B cell (primary cell): ENCODE measurements at regions not wholly inside any gene's neighbourhood (a gene's known extent, or its start where the extent isn't known, plus 50 kb on each side); places are given as distances from the start of the nearest gene placed in this dataset.

Experiments used
- ATAC-seq: fragments of 200-7000 bp; cut with Tn5 transposase; one replicate; pipeline ENCODE4 v1.10.0; 2021; ENCODE audit warnings: low read depth, mild to moderate bottlenecking, moderate number of reproducible peaks, moderate library complexity
- CTCF ChIA-PET: fragments of 350-600 bp; sonication (Branson Sonifier 250); formaldehyde crosslinking; loops from one replicate; lab custom pipeline; 2021; ENCODE audit warnings: antibody characterized with exemption, inconsistent platforms; lab: Charles Lee
- POLR2A ChIA-PET: fragments of 350-600 bp; sonication (Branson Sonifier 250); formaldehyde crosslinking; loops from one replicate; lab custom pipeline; 2021; ENCODE audit warnings: antibody characterized with exemption; lab: Charles Lee
- DNase-seq: peaks from one replicate; pipeline ENCODE4 v3.0.0; 2013
- H2AFZ ChIP-seq: 2 replicates; pipeline ENCODE4 v1.6.1; 2012; ENCODE audit warnings: mild to moderate bottlenecking, low read depth, low read length; ENCODE audit not compliant: insufficient read depth, poor library complexity, severe bottlenecking
- H3K27ac ChIP-seq, 2 donors: 1 replicate in 1 of 2; 2 replicates in 1 of 2; pipeline ENCODE4 v1.5.1; 2012 to 2013; ENCODE audit warnings: low read length in 2 of 2, mild to moderate bottlenecking in 2 of 2, moderate library complexity in 1 of 2
- H3K27me3 ChIP-seq, 4 experiments: fragments of 200-600 bp in 1 of 4; sonication (generic) in 1 of 4; replicated peaks in 1 of 4; 1 replicate in 2 of 4; 2 replicates in 2 of 4; pipeline versions ENCODE4 v1.6.1 to v1.7.0; 2013 to 2016; ENCODE audit warnings: low read length in 3 of 4, mild to moderate bottlenecking in 2 of 4, mixed read lengths in 1 of 4, moderate library complexity in 1 of 4; ENCODE audit not compliant: insufficient read depth in 4 of 4, control insufficient read depth in 3 of 4; ENCODE audit errors: control extremely low read depth in 1 of 4
- H3K36me3 ChIP-seq, 2 experiments: replicated peaks in 1 of 2; 1 replicate in 1 of 2; 2 replicates in 1 of 2; pipeline versions ENCODE4 v1.6.1 to v1.7.1; 2013; ENCODE audit warnings: low read length in 1 of 2; ENCODE audit not compliant: insufficient read depth in 2 of 2, control insufficient read depth in 1 of 2; ENCODE audit errors: control extremely low read depth in 1 of 2, extremely low read depth in 1 of 2
- H3K4me1 ChIP-seq, 2 donors: fragments of 200-600 bp in 1 of 2; sonication (generic) in 1 of 2; 1 replicate in 1 of 2; 2 replicates in 1 of 2; pipeline versions ENCODE4 v1.5.1 to v1.6.1; 2013 to 2017; ENCODE audit warnings: low read length in 2 of 2; ENCODE audit not compliant: control insufficient read depth in 2 of 2, insufficient read depth in 2 of 2
- H3K4me2 ChIP-seq: replicated peaks from 2 replicates; pipeline ENCODE3; 2012; ENCODE audit warnings: mild to moderate bottlenecking, low read depth, low read length; ENCODE audit not compliant: poor library complexity, severe bottlenecking
- H3K4me3 ChIP-seq, 5 experiments: fragments of 200-600 bp in 1 of 5; sonication (generic) in 1 of 5; 1 replicate in 3 of 5; 2 replicates in 2 of 5; pipeline versions ENCODE4 v1.5.1 to v1.7.0; 2011 to 2016; ENCODE audit warnings: low read length in 4 of 5, mild to moderate bottlenecking in 4 of 5, low read depth in 2 of 5, control low read depth in 1 of 5, moderate library complexity in 1 of 5; ENCODE audit not compliant: insufficient read depth in 1 of 5; ENCODE audit errors: control extremely low read depth in 1 of 5, extremely low read depth in 1 of 5
- H3K79me2 ChIP-seq: fragments of 200-600 bp; sonication (generic); one replicate; pipeline ENCODE4 v1.6.0; 2016; ENCODE audit warnings: low read length; ENCODE audit not compliant: control insufficient read depth, insufficient read depth
- H3K9ac ChIP-seq: fragments of 200-600 bp; sonication (generic); 2 replicates; pipeline ENCODE4 v1.6.1; 2017; ENCODE audit warnings: mild to moderate bottlenecking, low read length, moderate library complexity
- H3K9me3 ChIP-seq, 3 donors: one replicate each; pipeline versions ENCODE4 v1.6.1 to v1.7.1; 2013; ENCODE audit warnings: low read length in 2 of 3; ENCODE audit not compliant: control insufficient read depth in 2 of 3, insufficient read depth in 1 of 3; ENCODE audit errors: control extremely low read depth in 1 of 3
- H4K20me1 ChIP-seq: 2 replicates; pipeline ENCODE4 v1.6.0; 2012; ENCODE audit warnings: mild to moderate bottlenecking, low read length; ENCODE audit not compliant: insufficient read depth, control insufficient read depth, poor library complexity, severe bottlenecking
- H3K27ac Mint-ChIP-seq: one replicate; pipeline ENCODE4 v1.8.0; 2021; ENCODE audit warnings: mixed read lengths
- H3K27me3 Mint-ChIP-seq: one replicate; pipeline ENCODE4 v1.8.0; 2021; ENCODE audit warnings: mixed read lengths
- H3K4me1 Mint-ChIP-seq: one replicate; pipeline ENCODE4 v1.8.0; 2021; ENCODE audit warnings: mixed read lengths
- H3K4me3 Mint-ChIP-seq: one replicate; pipeline ENCODE4 v1.8.0; 2021; ENCODE audit warnings: mixed read lengths
- H3K9me3 Mint-ChIP-seq: one replicate; pipeline ENCODE4 v1.8.0; 2022; ENCODE audit warnings: mixed read lengths; ENCODE audit not compliant: insufficient read depth
- EZH2 ChIP-seq: IDR thresholded peaks from 2 replicates; pipeline ENCODE4 v1.6.1; 2012; ENCODE audit warnings: borderline replicate concordance, low read depth, mild to moderate bottlenecking, moderate library complexity, low read length; ENCODE audit not compliant: insufficient read depth, poor library complexity, severe bottlenecking
- WGBS: methylation state at CpG from one replicate; pipeline ENCODE4 v1.1.5; 2013; ENCODE audit warnings: missing lambda C conversion rate; ENCODE audit not compliant: insufficient coverage; 5-methylcytosine and 5-hydroxymethylcytosine counted together
- intact Hi-C: fragments of 100-400 bp; cut with micrococcal nuclease; formaldehyde crosslinking; loops from one replicate; pipeline ENCODE4 v1.10.0; 2022
- TF ChIP-seq, protein P1 (sequence below): fragments of 200-600 bp; IDR thresholded peaks from one replicate; pipeline ENCODE4 v1.8.0; 2022; ENCODE audit warnings: antibody characterized with exemption, mild to moderate bottlenecking

DNA sequence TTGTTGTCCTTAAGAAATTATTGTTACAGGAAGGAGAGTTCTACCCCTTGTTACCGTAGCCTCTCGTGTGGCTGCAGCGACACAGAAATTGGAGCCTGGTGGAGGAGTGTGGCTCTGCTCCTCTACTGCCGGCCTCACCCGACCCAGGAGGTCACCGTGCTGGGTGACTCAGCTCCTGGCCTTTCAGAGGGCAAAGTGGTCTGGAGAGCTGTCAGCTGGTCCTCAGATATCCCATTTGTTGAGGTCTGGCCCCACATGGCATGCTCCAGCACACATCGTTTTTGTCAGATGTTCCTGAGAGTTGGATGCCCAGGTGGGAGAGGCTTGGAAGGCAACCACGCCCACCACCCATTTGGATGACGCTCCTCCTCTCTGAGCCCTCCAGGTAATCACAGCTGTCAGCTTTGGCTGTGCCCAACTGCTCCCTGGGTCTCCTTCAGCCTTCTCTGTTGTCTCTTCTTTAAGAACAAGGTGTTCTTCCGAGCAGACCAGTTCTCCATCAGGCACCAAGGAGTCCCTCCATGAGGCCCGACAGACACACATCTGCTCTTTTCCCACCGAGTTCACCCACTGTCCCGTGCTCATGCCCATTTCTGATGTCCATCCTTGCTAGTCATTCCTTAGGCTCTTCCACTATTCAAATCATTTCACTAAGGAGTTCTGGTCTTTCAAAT lies 80.3 kb downstream of the RAMP3 start:
- H3K4me3 ChIP-seq: no peak overlapping the region
- no peak overlapping the region for H3K9ac ChIP-seq
- Mint-ChIP-seq H3K4me3 (no peak overlapping the region), H3K9me3 (no peaks in the 10 kb centered on the region), H3K27me3 (peaks cover 52% of the 10 kb centered on the region), H3K27ac (no peak overlapping the region), H3K4me1 (no peaks in the 10 kb centered on the region)
- ATAC-seq: no peak
- TF ChIP-seq, protein P1, sequence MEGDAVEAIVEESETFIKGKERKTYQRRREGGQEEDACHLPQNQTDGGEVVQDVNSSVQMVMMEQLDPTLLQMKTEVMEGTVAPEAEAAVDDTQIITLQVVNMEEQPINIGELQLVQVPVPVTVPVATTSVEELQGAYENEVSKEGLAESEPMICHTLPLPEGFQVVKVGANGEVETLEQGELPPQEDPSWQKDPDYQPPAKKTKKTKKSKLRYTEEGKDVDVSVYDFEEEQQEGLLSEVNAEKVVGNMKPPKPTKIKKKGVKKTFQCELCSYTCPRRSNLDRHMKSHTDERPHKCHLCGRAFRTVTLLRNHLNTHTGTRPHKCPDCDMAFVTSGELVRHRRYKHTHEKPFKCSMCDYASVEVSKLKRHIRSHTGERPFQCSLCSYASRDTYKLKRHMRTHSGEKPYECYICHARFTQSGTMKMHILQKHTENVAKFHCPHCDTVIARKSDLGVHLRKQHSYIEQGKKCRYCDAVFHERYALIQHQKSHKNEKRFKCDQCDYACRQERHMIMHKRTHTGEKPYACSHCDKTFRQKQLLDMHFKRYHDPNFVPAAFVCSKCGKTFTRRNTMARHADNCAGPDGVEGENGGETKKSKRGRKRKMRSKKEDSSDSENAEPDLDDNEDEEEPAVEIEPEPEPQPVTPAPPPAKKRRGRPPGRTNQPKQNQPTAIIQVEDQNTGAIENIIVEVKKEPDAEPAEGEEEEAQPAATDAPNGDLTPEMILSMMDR: no peak
- TF ChIP-seq EZH2: no peak
- no peaks in the 10 kb centered on the region for H3K9me3 ChIP-seq
- intact Hi-C loops: no loop called here
- ChIA-PET CTCF (interaction anchor here (1.7 kb wide), 1 partner anchor 9 kb away, joined by 4 read pairs; no protein-coding TSS in a partner anchor), POLR2A (no interaction called here)
- 77% methylated on average over 13 of the region's 13 CpGs for WGBS
- H3K4me1 ChIP-seq: no peaks in the 10 kb centered on the region
- no peak for DNase-seq
- H4K20me1 ChIP-seq: no peaks in the 10 kb centered on the region
- H3K36me3 ChIP-seq: no peaks in the 10 kb centered on the region
- H3K27me3 ChIP-seq: peaks cover 0 to 12% (median 5%) of the 10 kb centered on the region in 4 experiments
- H3K27ac ChIP-seq: no peak overlapping the region
- no peak overlapping the region for H2AFZ ChIP-seq
- H3K4me2 ChIP-seq: no peak overlapping the region
- no peaks in the 10 kb centered on the region for H3K79me2 ChIP-seq

DNA sequence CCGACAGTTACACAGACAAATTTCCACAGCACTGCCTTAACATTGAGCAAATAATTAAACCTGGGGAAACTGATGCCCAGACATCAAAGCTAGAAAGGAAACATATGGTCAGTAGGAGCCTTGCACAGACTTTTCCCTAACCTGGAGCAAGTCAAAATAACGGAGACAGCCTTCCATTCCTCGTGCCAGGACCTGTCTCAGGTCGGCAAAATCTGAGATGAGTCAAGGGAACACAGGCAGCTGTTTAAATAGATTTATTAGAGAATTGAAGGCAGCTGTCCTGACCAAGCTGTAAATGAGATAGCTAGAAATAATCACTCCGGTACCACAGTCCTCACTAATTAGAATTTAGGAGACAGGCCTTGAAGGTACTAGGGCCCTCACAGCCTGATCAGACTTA lies 81.2 kb downstream of the RAMP3 start:
- Histone ChIP-seq H3K4me3 (no peak overlapping the region), H3K27ac (no peak overlapping the region), H3K4me1 (no peaks in the 10 kb centered on the region), H4K20me1 (no peaks in the 10 kb centered on the region), H3K9me3 (no peaks in the 10 kb centered on the region), H3K9ac (no peak overlapping the region), H3K27me3 (peaks cover 0 to 8% (median 4%) of the 10 kb centered on the region in 4 experiments), H3K36me3 (no peaks in the 10 kb centered on the region), H2AFZ (no peak overlapping the region), H3K79me2 (no peaks in the 10 kb centered on the region), H3K4me2 (no peak overlapping the region)
- TF ChIP-seq, protein P1: no peak
- no peak for TF ChIP-seq EZH2
- CTCF ChIA-PET: interaction anchor here (1.7 kb wide), 1 partner anchor 10 kb away, joined by 4 read pairs; no protein-coding TSS in a partner anchor
- H3K4me1 Mint-ChIP-seq: no peaks in the 10 kb centered on the region
- DNase-seq (no peak), ATAC-seq (no peak)
- H3K27ac Mint-ChIP-seq: no peak overlapping the region
- no peaks in the 10 kb centered on the region for H3K9me3 Mint-ChIP-seq
- POLR2A ChIA-PET: no interaction called here
- H3K27me3 Mint-ChIP-seq: peaks cover 55% of the 10 kb centered on the region
- WGBS: 64% methylated on average over 4 of the region's 5 CpGs
- intact Hi-C loops: no loop called here
- H3K4me3 Mint-ChIP-seq: no peak overlapping the region
